Astrocyte of the cerebellum (primary cell): ENCODE measurements at regions not wholly inside any gene's neighbourhood (a gene's known extent, or its start where the extent isn't known, plus 50 kb on each side); places are given as distances from the start of the nearest gene placed in this dataset.
A peak's percentile ranks its signal among the peaks of the same experiment; 100 is the strongest.
"Not testable (repeated sequence)": the region's sequence is repeated elsewhere in the genome, so short reads cannot be mapped to it uniquely, and the experiment has no call there.

Experiments used
- DNase-seq: peaks from one replicate; pipeline ENCODE4 v3.0.0-alpha.2; 2011; ENCODE audit warnings: low read depth
- H3K4me3 ChIP-seq: 2 replicates; pipeline ENCODE4 v1.5.1; 2011; ENCODE audit warnings: mild to moderate bottlenecking, low read depth, low read length, moderate library complexity
- in situ Hi-C: cut with HindIII; loops from 2 replicates; pipeline ENCODE4 v1.10.0; 2017; ENCODE audit warnings: low sequenced_read_pairs
- TF ChIP-seq, protein P1 (sequence below): IDR thresholded peaks from 2 replicates; pipeline ENCODE4 v1.5.1; 2012; ENCODE audit warnings: low read length, low read depth, moderate library complexity, mild to moderate bottlenecking; ENCODE audit errors: missing control alignments

DNA sequence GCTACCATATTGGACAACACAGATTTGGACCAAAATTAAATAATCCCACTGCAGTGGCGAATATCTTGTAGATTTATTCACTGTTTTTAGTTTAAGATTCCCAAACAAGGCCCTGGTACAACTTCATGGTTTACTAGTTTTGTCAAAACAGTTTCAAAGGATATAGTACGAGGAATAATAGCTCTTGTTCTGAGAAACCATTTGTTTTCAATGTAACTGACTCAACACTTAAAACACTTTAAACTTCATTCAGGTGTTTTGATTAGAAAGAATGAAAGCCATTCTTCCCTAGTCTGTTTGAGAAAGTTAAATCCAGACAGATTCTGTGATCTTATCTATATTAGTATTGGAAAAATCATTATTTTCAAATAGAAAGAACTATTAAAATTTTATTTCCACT, 276.4 kb upstream of the MKLN1 start:
- DNase-seq = no peak
- TF ChIP-seq, protein P1, sequence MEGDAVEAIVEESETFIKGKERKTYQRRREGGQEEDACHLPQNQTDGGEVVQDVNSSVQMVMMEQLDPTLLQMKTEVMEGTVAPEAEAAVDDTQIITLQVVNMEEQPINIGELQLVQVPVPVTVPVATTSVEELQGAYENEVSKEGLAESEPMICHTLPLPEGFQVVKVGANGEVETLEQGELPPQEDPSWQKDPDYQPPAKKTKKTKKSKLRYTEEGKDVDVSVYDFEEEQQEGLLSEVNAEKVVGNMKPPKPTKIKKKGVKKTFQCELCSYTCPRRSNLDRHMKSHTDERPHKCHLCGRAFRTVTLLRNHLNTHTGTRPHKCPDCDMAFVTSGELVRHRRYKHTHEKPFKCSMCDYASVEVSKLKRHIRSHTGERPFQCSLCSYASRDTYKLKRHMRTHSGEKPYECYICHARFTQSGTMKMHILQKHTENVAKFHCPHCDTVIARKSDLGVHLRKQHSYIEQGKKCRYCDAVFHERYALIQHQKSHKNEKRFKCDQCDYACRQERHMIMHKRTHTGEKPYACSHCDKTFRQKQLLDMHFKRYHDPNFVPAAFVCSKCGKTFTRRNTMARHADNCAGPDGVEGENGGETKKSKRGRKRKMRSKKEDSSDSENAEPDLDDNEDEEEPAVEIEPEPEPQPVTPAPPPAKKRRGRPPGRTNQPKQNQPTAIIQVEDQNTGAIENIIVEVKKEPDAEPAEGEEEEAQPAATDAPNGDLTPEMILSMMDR = no peak
- in situ Hi-C loops = no loop called here
- H3K4me3 ChIP-seq = no peak overlapping the region

DNA sequence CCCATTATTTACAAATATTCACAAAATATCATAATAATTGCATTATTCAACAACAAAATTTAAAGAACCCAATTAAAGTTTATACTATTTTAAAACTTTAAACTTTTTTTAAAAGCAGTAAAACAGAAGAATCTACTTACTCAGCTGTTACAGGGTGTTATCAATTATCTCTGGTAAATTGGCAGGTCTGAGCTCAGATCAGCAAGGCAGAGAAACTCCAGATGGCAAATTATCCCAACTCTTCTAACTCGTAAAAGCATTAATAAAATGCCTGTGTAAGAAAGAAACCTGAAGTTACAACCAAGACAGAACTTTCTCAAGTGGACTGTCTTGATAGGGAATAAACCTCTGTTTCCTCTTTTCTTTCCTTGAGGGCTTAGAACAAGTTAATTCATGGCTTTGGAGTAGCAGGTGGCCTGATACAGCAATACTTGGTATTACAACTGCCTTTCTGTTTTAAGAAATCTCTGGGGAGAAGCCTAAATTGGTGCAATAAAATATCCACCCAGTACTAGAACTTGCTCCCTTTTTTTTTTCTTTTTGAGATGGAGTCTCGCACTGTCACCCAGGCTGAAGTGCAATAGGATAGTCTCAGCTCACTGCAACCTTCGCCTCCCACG, 275.3 kb upstream of the MKLN1 start:
- no peak for DNase-seq
- H3K4me3 ChIP-seq = no peak overlapping the region
- TF ChIP-seq, protein P1 = no peak
- in situ Hi-C loops = no loop called here

DNA sequence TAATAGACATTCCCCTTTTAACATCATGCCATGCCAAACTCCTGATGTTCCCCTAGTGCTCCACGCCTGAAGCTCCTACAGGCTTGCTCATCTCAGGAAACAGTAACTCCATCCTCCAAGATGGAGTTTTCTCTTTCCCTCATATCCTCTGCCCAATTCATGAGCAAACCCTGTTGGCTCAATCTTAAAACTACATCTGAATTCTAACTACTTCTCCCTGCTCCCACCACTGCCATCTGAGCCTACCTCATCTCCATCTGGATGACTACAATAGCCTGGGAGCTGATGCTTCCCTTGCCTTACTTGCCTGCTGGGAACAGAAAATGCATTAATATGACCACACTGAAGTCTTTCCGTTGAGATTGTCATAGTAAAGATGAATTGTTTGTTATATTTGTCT, 271.7 kb upstream of the MKLN1 start:
- DNase-seq = no peak

DNA sequence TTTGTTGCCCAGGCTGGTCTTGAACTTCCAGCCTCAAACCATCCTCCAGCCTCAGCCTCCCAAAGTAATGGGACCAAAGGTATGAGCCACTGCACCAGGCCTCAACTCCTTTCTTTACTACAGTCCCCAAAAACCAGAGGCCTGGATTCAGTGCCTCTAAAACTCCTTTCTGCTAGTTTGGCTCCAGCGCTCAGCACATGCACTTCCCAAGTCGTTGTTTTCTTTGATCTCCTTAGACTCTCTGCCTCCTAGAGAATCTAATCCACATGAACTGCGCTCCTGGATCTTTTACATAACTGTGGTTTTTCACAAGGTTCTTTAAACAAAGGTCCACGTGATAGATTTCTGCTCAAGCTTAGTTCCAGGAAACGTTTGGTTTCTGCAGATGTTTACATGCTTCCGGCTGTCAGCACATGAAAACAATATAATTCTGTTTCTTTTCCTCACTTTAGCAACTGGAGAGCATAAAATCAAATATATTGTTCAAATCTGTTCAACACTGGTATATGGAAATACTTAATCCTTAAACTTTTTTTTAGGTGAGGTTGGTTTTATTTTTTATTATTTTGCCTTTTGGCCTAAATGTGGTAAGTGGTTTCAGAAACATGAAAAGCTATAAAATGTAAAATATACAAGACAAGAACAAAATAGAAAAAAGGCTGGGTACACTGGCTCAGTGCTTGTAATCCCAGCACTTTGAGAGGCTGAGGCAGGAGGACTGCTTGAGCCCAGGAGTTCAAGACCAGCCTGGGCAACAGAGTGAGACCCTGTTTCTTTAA, 270.5 kb upstream of the MKLN1 start:
- peak; percentile 80 for DNase-seq
- TF ChIP-seq, protein P1 = no peak
- no peak overlapping the region for H3K4me3 ChIP-seq
- in situ Hi-C loops = loop anchor here (5.0 kb wide), 1 partner anchor 35 kb away; no protein-coding TSS in a partner anchor

More for the DNA sequence above, 271.7 kb upstream of the MKLN1 start:
- in situ Hi-C loops = loop anchor here (5.0 kb wide), 1 partner anchor 36 kb away; no protein-coding TSS in a partner anchor
- H3K4me3 ChIP-seq = no peak overlapping the region
- TF ChIP-seq, protein P1 = peak; percentile 8

DNA sequence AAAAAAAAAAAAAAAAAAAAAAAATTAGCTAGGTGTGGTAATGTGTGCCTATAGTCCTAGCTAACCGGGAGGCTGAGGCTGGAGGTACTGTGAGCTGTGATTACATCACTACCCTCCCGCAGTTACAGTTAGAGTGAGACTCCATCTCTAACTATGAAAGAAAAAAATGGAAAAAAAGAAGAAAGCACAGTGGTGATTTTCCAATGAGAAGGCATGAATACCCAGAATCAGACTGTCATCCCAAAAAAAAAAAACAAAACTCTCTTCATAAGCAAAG, 269.9 kb upstream of the MKLN1 start:
- in situ Hi-C loops = loop anchor here (5.0 kb wide), 1 partner anchor 35 kb away; no protein-coding TSS in a partner anchor
- no peak for DNase-seq
- no peak overlapping the region for H3K4me3 ChIP-seq
- TF ChIP-seq, protein P1 = no peak

DNA sequence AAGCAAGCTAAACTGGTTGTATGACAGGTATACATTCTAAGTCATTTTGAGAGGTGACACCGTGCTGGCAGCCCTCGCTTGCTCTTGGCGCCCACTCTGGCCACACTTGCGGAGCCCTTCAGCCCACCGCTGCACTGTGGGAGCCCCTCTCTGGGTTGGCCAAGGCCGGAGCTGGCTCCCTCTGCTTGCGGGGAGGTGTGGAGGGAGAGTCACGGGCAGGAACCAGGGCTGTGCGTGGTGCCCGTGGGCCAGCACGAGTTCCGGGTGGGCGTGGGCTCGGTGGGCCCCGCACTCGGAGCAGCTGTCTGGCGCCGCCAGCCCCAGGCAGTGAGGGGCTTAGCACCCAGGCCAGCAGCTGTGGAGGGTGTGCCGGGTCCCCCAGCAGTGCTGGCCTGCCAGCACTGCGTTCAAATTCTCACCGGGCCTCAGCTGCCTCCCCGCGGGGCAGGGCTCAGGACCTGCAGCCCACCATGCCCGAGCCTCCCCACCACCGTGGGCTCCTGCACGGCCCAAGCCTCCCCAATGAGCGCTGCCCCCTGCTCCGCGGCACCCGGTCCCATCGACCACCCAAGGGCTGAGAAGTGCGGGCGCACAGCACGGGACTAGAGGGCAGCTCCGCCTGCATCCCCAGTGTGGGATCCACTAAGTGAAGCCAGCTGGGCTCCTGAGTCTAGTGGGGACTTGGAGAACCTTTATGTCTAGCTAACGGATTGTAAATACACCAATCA, 269.0 kb upstream of the MKLN1 start:
- in situ Hi-C loops = loop anchor here (5.0 kb wide), 1 partner anchor 34 kb away; no protein-coding TSS in a partner anchor
- H3K4me3 ChIP-seq, DNase-seq: not testable (repeated sequence)

DNA sequence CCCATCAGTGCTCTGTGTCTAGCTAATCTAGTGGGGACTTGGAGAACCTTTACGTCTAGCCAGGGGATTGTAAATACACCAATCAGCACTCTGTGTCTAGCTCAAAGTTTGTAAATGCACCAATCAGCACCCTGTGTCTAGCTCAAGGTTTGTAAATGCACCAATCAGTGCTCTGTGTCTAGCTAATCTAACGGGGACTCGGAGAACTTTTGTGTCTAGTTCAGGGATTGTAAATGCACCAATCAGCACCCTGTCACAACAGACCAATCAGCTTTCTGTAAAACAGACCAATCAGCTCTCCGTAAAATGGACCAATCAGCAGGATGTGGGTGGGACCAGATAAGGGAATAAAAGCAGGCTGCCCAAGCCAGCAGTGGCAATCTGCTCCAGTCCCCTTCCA, 268.3 kb upstream of the MKLN1 start:
- H3K4me3 ChIP-seq, DNase-seq: not testable (repeated sequence)
- in situ Hi-C loops = loop anchor here (5.0 kb wide), 1 partner anchor 33 kb away; no protein-coding TSS in a partner anchor
